Bronchial epithelial cell (primary cell): ENCODE measurements at regions not wholly inside any gene's neighbourhood (a gene's known extent, or its start where the extent isn't known, plus 50 kb on each side); places are given as distances from the start of the nearest gene placed in this dataset.

ENCODE experiments used
- DNase-seq: peaks from one replicate; pipeline ENCODE4 v3.0.0-alpha.2; 2010; ENCODE audit warnings: low read depth
- FAIRE-seq: peaks from 2 replicates; lab custom pipeline; 2011; peaks lifted over from hg19 to GRCh38; lab: Jason Lieb, UNC
- H3K27me3 ChIP-seq: 2 replicates; pipeline ENCODE4 v1.5.1; 2011; ENCODE audit warnings: low read length; ENCODE audit not compliant: control insufficient read depth, insufficient read depth
- H3K36me3 ChIP-seq: 2 replicates; pipeline ENCODE4 v1.5.1; 2011; ENCODE audit warnings: low read length; ENCODE audit not compliant: control insufficient read depth, insufficient read depth
- H3K4me3 ChIP-seq: 2 replicates; pipeline ENCODE4 v1.5.1; 2011; ENCODE audit warnings: mild to moderate bottlenecking, low read depth, low read length, control low read depth
- CTCF ChIP-seq: IDR thresholded peaks from 2 replicates; pipeline ENCODE4 v1.5.1; 2011; ENCODE audit warnings: mild to moderate bottlenecking, moderate library complexity, low read length, control low read depth, inconsistent platforms; ENCODE audit not compliant: insufficient read depth, severe bottlenecking

- no peaks in the 10 kb centered on the region for H3K27me3 ChIP-seq
- no peaks in the 10 kb centered on the region for H3K36me3 ChIP-seq
- DNase-seq (no peak), FAIRE-seq (peak; percentile 36)
- no peak for TF ChIP-seq CTCF
- no peak overlapping the region for H3K4me3 ChIP-seq
Measured at GRCh38 chr6:163998496-163998895, 584.0 kb downstream of the QKI start.

GRCh38 chr6:163996491-163996890, 582.0 kb downstream of the QKI start:
- Histone ChIP-seq H3K4me3 (no peak overlapping the region), H3K27me3 (no peaks in the 10 kb centered on the region), H3K36me3 (no peaks in the 10 kb centered on the region)
- DNase-seq (no peak), FAIRE-seq (no peak)
- TF ChIP-seq CTCF: no peak

GRCh38 chr6:163994566-163994965, 580.0 kb downstream of the QKI start:
- Histone ChIP-seq H3K36me3 (no peaks in the 10 kb centered on the region), H3K27me3 (no peaks in the 10 kb centered on the region), H3K4me3 (no peak overlapping the region)
- no peak for TF ChIP-seq CTCF
- FAIRE-seq (no peak), DNase-seq (no peak)

GRCh38 chr6:163992701-163993100, 578.2 kb downstream of the QKI start:
- FAIRE-seq (peak; percentile 66), DNase-seq (no peak)
- no peak for TF ChIP-seq CTCF
- no peaks in the 10 kb centered on the region for H3K36me3 ChIP-seq
- no peak overlapping the region for H3K4me3 ChIP-seq
- H3K27me3 ChIP-seq: no peaks in the 10 kb centered on the region

- no peak overlapping the region for H3K4me3 ChIP-seq
- no peaks in the 10 kb centered on the region for H3K27me3 ChIP-seq
- H3K36me3 ChIP-seq: no peaks in the 10 kb centered on the region
- FAIRE-seq (no peak), DNase-seq (no peak)
- no peak for TF ChIP-seq CTCF
Measured at GRCh38 chr6:163992056-163992455, 577.5 kb downstream of the QKI start.

GRCh38 chr6:163991321-163991720, 576.8 kb downstream of the QKI start:
- DNase-seq: no peak
- no peak for TF ChIP-seq CTCF
- H3K36me3 ChIP-seq: no peaks in the 10 kb centered on the region
- no peak for FAIRE-seq
- no peak overlapping the region for H3K4me3 ChIP-seq
- H3K27me3 ChIP-seq: no peaks in the 10 kb centered on the region
